ENCODE measurements at regions not wholly inside any gene's neighbourhood (a gene's known extent, or its start where the extent isn't known, plus 50 kb on each side); places are given as distances from the start of the nearest gene placed in this dataset.

GRCh38 chr7:15831606-15832005 lies 145.1 kb upstream of the MEOX2 start:
- TF ChIP-seq POLR2A (IDR thresholded peaks at IDR 0.05), result no peak
- TF ChIP-seq CTCF (IDR thresholded peaks at IDR 0.05 in 4 of 5, conservative IDR thresholded peaks at IDR 0.05 in 1 of 5), result no peak
